Osteoblast (primary cell): ENCODE measurements at regions not wholly inside any gene's neighbourhood (a gene's known extent, or its start where the extent isn't known, plus 50 kb on each side); places are given as distances from the start of the nearest gene placed in this dataset.

Source experiments
- DNase-seq: peaks from one replicate; pipeline ENCODE4 v3.0.0; 2011; ENCODE audit warnings: low spot score, mixed read lengths; ENCODE audit not compliant: insufficient read length; ENCODE audit errors: missing footprints
- H2AFZ ChIP-seq: 2 replicates; pipeline ENCODE4 v1.6.0; 2011; ENCODE audit warnings: mild to moderate bottlenecking, low read length
- H3K27ac ChIP-seq: 2 replicates; pipeline ENCODE4 v1.5.1; 2011; ENCODE audit warnings: mild to moderate bottlenecking, low read depth, low read length, moderate library complexity
- H3K27me3 ChIP-seq: 2 replicates; pipeline ENCODE4 v1.6.0; 2012; ENCODE audit warnings: mild to moderate bottlenecking, control low read depth, inconsistent platforms, low read length, moderate library complexity; ENCODE audit not compliant: insufficient read depth
- H3K36me3 ChIP-seq: 2 replicates; pipeline ENCODE4 v1.5.1; 2011; ENCODE audit warnings: mild to moderate bottlenecking, low read length, control low read depth, moderate library complexity; ENCODE audit not compliant: insufficient read depth
- H3K4me1 ChIP-seq: 2 replicates; pipeline ENCODE4 v1.5.1; 2011; ENCODE audit warnings: mild to moderate bottlenecking, low read length, control low read depth, moderate library complexity; ENCODE audit not compliant: insufficient read depth
- H3K4me2 ChIP-seq: 2 replicates; pipeline ENCODE4 v1.6.0; 2011; ENCODE audit warnings: mild to moderate bottlenecking, low read length; ENCODE audit not compliant: insufficient read depth
- H3K4me3 ChIP-seq: fragments of 200-600 bp; sonication (generic); 3 replicates; pipeline ENCODE4 v1.5.1; 2012; ENCODE audit warnings: mild to moderate bottlenecking, low read length, inconsistent platforms; ENCODE audit not compliant: insufficient read depth
- H3K79me2 ChIP-seq: 2 replicates; pipeline ENCODE4 v1.6.0; 2012; ENCODE audit warnings: mild to moderate bottlenecking, low read length, control low read depth, inconsistent platforms; ENCODE audit not compliant: insufficient read depth
- H3K9me3 ChIP-seq: 2 replicates; pipeline ENCODE4 v1.5.1; 2011; ENCODE audit warnings: low read depth, low read length, control low read depth
- H4K20me1 ChIP-seq: 2 replicates; pipeline ENCODE4 v1.6.0; 2012; ENCODE audit warnings: mild to moderate bottlenecking, low read length, control low read depth; ENCODE audit not compliant: insufficient read depth
- CTCF ChIP-seq: IDR thresholded peaks from 2 replicates; pipeline ENCODE4 v1.5.1; 2011; ENCODE audit warnings: mild to moderate bottlenecking, low read depth, low read length, moderate library complexity; ENCODE audit errors: extremely low read depth

- H3K27ac ChIP-seq, result no peak overlapping the region
- H4K20me1 ChIP-seq, result no peaks in the 10 kb centered on the region
- no peak overlapping the region for H3K4me2 ChIP-seq
- no peaks in the 10 kb centered on the region for H3K36me3 ChIP-seq
- no peaks in the 10 kb centered on the region for H3K4me1 ChIP-seq
- no peaks in the 10 kb centered on the region for H3K9me3 ChIP-seq
- H3K79me2 ChIP-seq, result no peaks in the 10 kb centered on the region
- DNase-seq, result no peak
- no peaks in the 10 kb centered on the region for H3K27me3 ChIP-seq
- no peak overlapping the region for H2AFZ ChIP-seq
- H3K4me3 ChIP-seq, result no peak overlapping the region
- TF ChIP-seq CTCF, result no peak
These were observed 319.7 kb downstream of the SOX11 start for GRCh38 chr2:6011921-6012320.

GRCh38 chr2:6017736-6018286 lies 325.6 kb downstream of the SOX11 start:
- no peak overlapping the region for H2AFZ ChIP-seq
- H3K4me1 ChIP-seq, result no peaks in the 10 kb centered on the region
- no peak overlapping the region for H3K4me2 ChIP-seq
- H3K4me3 ChIP-seq, result no peak overlapping the region
- no peak for DNase-seq
- TF ChIP-seq CTCF, result no peak
- no peaks in the 10 kb centered on the region for H3K27me3 ChIP-seq
- H3K9me3 ChIP-seq, result no peaks in the 10 kb centered on the region
- no peaks in the 10 kb centered on the region for H3K79me2 ChIP-seq
- no peak overlapping the region for H3K27ac ChIP-seq
- no peaks in the 10 kb centered on the region for H3K36me3 ChIP-seq
- H4K20me1 ChIP-seq, result no peaks in the 10 kb centered on the region

GRCh38 chr2:6024229-6024628 lies 332.0 kb downstream of the SOX11 start:
- Histone ChIP-seq H3K4me1 (no peaks in the 10 kb centered on the region), H3K27ac (no peak overlapping the region), H2AFZ (no peak overlapping the region), H3K4me3 (no peak overlapping the region), H3K4me2 (no peak overlapping the region), H3K79me2 (no peaks in the 10 kb centered on the region), H3K27me3 (no peaks in the 10 kb centered on the region), H4K20me1 (no peaks in the 10 kb centered on the region), H3K36me3 (no peaks in the 10 kb centered on the region), H3K9me3 (no peaks in the 10 kb centered on the region)
- no peak for TF ChIP-seq CTCF
- DNase-seq, result no peak

GRCh38 chr2:6024784-6025183 lies 332.6 kb downstream of the SOX11 start:
- DNase-seq, result no peak
- no peaks in the 10 kb centered on the region for H4K20me1 ChIP-seq
- H2AFZ ChIP-seq, result no peak overlapping the region
- no peak overlapping the region for H3K4me3 ChIP-seq
- no peak overlapping the region for H3K27ac ChIP-seq
- no peaks in the 10 kb centered on the region for H3K27me3 ChIP-seq
- no peaks in the 10 kb centered on the region for H3K79me2 ChIP-seq
- no peak for TF ChIP-seq CTCF
- no peaks in the 10 kb centered on the region for H3K36me3 ChIP-seq
- no peaks in the 10 kb centered on the region for H3K4me1 ChIP-seq
- no peak overlapping the region for H3K4me2 ChIP-seq
- H3K9me3 ChIP-seq, result no peaks in the 10 kb centered on the region
